GM21619 (cell line): ENCODE measurements at regions not wholly inside any gene's neighbourhood (a gene's known extent, or its start where the extent isn't known, plus 50 kb on each side); places are given as distances from the start of the nearest gene placed in this dataset.

Source experiments
- ATAC-seq: cut with Tn5 transposase; IDR thresholded peaks from one replicate; pipeline ENCODE4 v1.9.1; 2021; ENCODE audit not compliant: unreplicated experiment

GRCh38 chr10:113458451-113458850, 94.4 kb upstream of the HABP2 start:
- ATAC-seq = no peak

GRCh38 chr10:113458944-113459343, 93.9 kb upstream of the HABP2 start:
- no peak for ATAC-seq

GRCh38 chr10:113459626-113460280, 93.1 kb upstream of the HABP2 start:
- no peak for ATAC-seq

- ATAC-seq = no peak
Measured at GRCh38 chr10:113463083-113463482, 89.8 kb upstream of the HABP2 start.

DNA sequence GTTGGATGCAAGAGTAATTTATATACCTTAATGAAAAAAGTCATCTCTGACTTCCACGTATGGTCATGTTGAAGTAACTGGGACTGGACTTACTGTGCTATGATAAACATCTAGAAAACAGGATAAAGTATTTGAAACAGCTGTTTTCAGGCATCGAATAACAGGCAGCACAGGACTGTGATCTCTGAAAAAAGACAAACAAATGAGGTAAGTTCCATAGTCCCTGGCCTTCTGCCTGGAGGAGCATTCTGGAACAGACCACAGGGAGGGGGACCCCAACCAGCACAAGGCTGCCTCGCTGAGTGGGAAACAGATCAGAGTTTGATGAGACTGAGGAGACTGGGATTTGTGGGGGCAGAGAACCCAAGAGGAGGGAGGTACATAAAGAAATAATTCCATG, 89.1 kb upstream of the HABP2 start:
- ATAC-seq = no peak

DNA sequence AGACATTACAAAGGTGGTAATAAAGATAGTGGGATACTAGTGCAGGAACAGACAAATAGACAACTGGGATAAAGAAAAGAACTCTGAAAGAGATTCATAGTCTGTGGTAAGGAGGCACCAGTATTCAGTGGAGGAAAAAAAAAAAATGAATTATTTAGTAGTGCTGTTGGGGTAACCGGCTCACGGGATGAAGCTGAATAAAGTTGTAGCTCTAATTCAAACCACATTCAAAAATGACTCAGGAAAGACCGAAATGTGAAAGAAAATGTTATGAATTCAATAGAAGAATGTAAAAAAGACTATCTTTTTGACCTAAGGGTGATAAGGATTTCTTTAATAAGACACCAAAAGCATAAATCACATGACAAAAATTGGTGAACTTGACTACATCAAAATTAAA, 83.1 kb upstream of the HABP2 start:
- no peak for ATAC-seq

DNA sequence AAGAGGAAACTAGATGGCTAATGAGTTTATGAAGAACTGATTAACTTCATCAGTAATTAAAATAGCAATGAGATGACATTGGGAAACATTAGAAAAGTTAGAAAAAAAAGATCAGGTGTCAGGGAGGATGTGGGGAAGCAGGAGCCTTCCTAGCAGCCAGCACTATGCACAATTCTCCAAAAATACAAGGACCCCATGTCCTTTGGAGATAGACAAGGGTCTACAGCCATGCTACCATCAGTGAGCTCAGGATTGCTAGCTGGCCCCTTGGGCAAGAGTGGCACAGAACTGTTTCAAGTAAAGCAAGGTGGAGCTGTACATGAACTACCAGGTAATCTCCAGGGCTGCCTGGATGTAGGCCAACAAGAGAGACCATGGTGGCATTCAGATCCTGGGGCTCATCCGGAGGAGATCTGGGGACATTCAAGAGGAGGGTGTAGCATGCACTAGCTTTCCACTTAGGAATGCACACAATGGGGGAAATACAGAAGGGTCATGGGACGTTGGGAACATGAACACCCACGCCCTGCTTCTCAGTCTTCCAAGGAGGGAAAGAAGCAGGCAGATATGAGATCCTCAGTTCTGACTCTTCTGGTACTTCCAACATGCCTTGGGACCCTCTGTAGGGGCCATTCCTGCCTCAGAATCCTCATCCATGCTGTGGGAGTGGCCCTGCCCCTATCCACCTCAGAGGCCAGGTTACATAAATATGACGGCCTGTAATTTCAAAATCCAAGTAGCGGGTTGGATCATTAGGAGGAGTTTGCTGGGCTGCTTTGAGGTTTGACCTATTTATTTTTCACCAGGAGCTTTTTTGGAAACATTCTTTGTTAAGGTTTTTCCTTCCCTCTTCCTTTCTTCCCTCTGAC, 82.2 kb upstream of the HABP2 start:
- no peak for ATAC-seq

GRCh38 chr10:113471241-113471996, 81.4 kb upstream of the HABP2 start:
- ATAC-seq = no peak

- ATAC-seq = no peak
Measured at GRCh38 chr10:113473011-113473410, 79.8 kb upstream of the HABP2 start.

- no peak for ATAC-seq
Measured at GRCh38 chr10:113473851-113474250, 79.0 kb upstream of the HABP2 start.

- no peak for ATAC-seq
Measured at GRCh38 chr10:113474752-113475151, 78.1 kb upstream of the HABP2 start.

DNA sequence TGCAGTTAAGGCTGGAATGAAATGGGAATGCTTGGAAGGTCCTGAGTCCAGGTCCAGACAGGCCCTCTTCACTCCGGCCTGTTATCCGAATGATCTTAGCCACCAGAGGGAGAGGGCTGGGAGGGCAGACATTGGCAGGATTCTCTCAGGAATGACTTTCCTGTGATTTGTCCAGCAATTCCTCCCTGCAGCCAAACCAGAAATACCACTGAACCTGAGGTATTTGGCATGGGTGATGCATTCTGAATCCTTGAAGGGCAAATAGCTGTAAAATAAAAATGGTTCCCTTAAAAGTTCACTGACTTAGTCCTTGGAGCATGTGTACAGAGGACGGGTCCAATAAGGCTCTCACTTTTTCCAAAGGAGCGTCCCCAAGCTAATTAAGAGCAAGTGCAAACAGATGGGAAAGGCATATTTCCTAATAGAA, 77.5 kb upstream of the HABP2 start:
- no peak for ATAC-seq

GRCh38 chr10:113476191-113476590, 76.7 kb upstream of the HABP2 start:
- no peak for ATAC-seq

DNA sequence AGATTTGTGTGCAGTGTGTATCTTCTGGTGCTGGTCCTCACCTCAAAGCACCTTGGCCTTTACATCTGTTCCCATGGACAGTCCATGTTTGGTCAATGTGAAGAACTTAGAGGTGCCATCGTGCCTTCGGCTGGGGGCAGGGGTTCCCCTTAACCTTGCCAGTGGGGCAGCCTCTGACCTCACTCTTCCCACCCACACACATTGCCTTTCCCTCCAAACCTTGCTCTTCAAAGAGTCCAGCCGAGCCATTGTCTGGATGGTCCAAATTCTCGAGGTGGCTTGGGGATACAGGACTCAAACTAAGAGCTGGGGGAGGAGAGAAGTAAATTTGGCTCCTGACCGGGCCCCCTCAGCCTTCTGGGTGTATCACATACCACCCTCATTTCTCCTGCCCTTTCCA, 76.2 kb upstream of the HABP2 start:
- no peak for ATAC-seq

DNA sequence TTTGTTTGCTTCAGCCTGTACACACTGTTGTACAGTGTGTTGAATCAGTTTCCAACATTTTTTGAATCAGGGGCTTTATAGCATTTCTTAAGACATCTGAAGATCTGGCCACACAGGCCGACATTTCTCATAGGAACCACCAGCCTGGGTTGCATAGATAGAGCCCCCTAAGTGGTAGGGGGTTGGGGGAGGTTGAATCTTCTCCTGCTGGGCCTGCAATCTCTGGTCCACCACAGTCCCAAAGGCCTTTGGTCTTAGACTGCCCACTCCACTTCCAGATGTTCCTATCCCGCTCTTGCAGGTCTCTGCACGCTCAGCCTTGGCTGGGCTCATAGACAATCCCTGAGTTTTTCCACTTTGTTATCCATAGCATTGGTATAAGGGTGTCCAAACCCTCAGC, 75.4 kb upstream of the HABP2 start:
- ATAC-seq = no peak

DNA sequence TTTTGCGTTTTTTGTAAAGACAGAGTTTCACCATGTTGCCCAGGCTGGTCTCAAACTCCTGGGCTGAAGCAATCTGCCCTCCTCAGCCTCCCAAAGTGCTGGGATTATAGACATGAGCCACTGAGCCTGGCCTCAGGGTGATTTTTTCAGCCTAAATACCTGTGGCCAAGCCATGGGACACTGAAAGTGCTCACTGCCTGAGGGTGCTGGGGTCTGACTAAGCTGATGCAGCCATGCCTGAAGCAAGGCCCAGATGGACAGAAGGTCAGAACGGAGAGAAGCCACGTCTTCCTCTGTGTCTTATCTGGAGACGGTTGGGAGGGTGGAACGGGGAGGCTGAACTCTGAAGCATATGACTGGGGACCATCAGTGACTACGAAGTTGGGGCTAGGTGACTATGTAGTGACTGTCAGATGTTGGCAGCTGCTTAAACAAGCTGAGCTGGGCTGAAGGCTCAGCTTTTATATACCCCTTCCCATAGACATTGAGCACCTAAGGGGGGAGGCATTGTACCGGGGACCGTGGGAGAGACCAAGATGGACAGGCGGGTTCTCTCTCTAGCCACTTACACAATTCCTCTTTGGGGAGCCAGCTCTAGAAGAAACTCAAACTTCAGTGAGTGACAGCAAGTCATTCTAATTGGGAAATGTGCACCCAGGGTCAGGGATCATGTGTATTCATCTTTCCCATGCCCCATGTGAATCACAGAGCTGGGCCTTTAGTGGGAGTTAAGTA, 73.3 kb upstream of the HABP2 start:
- ATAC-seq = no peak

DNA sequence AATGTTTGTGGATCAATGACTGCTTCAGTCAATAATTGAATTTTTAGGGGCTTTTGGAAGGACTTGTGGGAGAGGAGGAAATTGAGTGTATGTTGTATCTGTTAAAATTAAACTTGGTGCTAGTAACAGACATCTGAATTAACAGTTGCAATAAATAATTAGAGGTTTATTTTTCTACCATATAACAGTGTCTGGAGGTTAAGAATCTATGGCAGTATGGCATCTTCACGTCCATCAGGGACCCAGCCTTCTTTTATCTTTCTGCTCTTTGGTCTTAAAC, 72.8 kb upstream of the HABP2 start:
- ATAC-seq = no peak

DNA sequence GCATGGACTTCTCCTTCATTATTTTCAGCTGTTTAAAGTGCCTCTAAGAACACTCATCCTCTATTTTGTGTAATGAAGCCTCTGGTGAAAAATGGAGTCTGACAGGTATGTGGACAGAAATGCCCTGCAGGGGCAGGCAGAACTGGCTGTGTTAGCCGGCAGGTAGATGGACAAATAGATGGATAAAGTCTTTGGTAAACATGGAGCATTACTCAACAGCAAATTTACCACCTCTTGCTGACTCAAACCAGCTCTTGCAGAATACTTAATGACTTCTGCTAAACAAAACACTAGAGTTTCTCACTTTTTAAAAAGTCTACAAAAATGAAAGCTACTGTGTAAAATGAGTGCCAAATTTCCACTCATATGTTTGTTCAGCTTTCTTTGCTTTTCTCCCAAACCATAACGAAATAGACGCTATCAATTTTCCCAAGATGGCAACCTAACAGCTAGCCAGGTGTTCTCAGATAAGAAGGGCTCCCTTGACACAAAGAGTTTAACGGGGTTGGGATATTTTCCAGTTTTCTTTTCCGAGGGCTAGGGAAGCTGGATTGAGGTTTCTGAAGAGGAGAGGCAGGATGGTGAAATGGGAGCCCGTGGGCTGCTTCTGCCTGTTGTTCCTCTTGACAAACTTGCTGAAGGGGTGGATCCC, 71.9 kb upstream of the HABP2 start:
- no peak for ATAC-seq

DNA sequence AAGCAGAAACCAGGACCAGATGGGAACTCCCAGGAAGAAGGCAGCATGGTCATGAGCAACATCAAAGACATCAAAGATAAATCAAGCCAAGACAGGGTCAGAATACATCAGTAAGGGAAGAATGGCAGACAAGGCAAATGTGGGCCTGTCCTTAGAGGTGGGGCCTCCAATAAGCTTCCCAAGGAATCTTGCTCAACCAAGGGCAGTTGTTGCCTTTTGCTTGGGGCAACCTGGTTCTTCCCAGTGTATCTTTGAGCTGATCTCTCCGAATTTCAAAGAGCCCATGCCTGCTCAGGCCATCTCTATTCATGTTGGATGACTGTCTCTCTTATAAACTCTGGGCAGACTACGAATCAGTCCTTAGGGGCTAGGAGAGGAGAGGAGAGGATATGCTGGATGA, 68.4 kb upstream of the HABP2 start:
- ATAC-seq = no peak

DNA sequence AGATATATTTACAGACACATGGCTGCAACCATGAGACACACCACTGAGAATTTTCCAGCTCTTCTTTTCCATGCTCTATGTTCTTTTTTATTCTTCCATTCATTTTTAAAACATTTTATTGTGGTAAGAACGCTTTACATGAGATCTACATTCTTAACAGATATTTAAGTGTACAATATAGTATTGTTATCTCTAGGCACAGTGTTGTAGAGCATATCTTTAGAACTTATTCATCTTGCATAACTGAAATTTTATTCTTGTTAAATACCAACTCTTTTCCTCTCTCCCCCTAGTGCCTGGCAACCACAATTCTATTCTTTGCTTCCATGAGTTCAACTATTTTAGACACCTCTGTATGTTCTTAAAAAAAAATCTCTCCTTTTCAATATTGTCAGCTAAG, 67.1 kb upstream of the HABP2 start:
- no peak for ATAC-seq

GRCh38 chr10:113486531-113486930, 66.3 kb upstream of the HABP2 start:
- no peak for ATAC-seq
